B cell (primary cell): ENCODE measurements at regions not wholly inside any gene's neighbourhood (a gene's known extent, or its start where the extent isn't known, plus 50 kb on each side); places are given as distances from the start of the nearest gene placed in this dataset.

Experiments
- ATAC-seq: fragments of 200-7000 bp; cut with Tn5 transposase; one replicate; pipeline ENCODE4 v1.10.0; 2021; ENCODE audit warnings: low read depth, mild to moderate bottlenecking, moderate number of reproducible peaks, moderate library complexity
- CTCF ChIA-PET: fragments of 350-600 bp; sonication (Branson Sonifier 250); formaldehyde crosslinking; loops from one replicate; lab custom pipeline; 2021; ENCODE audit warnings: antibody characterized with exemption, inconsistent platforms; lab: Charles Lee
- POLR2A ChIA-PET: fragments of 350-600 bp; sonication (Branson Sonifier 250); formaldehyde crosslinking; loops from one replicate; lab custom pipeline; 2021; ENCODE audit warnings: antibody characterized with exemption; lab: Charles Lee
- DNase-seq: peaks from one replicate; pipeline ENCODE4 v3.0.0; 2013
- H2AFZ ChIP-seq: 2 replicates; pipeline ENCODE4 v1.6.1; 2012; ENCODE audit warnings: mild to moderate bottlenecking, low read depth, low read length; ENCODE audit not compliant: insufficient read depth, poor library complexity, severe bottlenecking
- H3K27ac ChIP-seq, 2 donors: 1 replicate in 1 of 2; 2 replicates in 1 of 2; pipeline ENCODE4 v1.5.1; 2012 to 2013; ENCODE audit warnings: low read length in 2 of 2, mild to moderate bottlenecking in 2 of 2, moderate library complexity in 1 of 2
- H3K27me3 ChIP-seq, 4 experiments: fragments of 200-600 bp in 1 of 4; sonication (generic) in 1 of 4; replicated peaks in 1 of 4; 1 replicate in 2 of 4; 2 replicates in 2 of 4; pipeline versions ENCODE4 v1.6.1 to v1.7.0; 2013 to 2016; ENCODE audit warnings: low read length in 3 of 4, mild to moderate bottlenecking in 2 of 4, mixed read lengths in 1 of 4, moderate library complexity in 1 of 4; ENCODE audit not compliant: insufficient read depth in 4 of 4, control insufficient read depth in 3 of 4; ENCODE audit errors: control extremely low read depth in 1 of 4
- H3K36me3 ChIP-seq, 2 experiments: replicated peaks in 1 of 2; 1 replicate in 1 of 2; 2 replicates in 1 of 2; pipeline versions ENCODE4 v1.6.1 to v1.7.1; 2013; ENCODE audit warnings: low read length in 1 of 2; ENCODE audit not compliant: insufficient read depth in 2 of 2, control insufficient read depth in 1 of 2; ENCODE audit errors: control extremely low read depth in 1 of 2, extremely low read depth in 1 of 2
- H3K4me1 ChIP-seq, 2 donors: fragments of 200-600 bp in 1 of 2; sonication (generic) in 1 of 2; 1 replicate in 1 of 2; 2 replicates in 1 of 2; pipeline versions ENCODE4 v1.5.1 to v1.6.1; 2013 to 2017; ENCODE audit warnings: low read length in 2 of 2; ENCODE audit not compliant: control insufficient read depth in 2 of 2, insufficient read depth in 2 of 2
- H3K4me2 ChIP-seq: replicated peaks from 2 replicates; pipeline ENCODE3; 2012; ENCODE audit warnings: mild to moderate bottlenecking, low read depth, low read length; ENCODE audit not compliant: poor library complexity, severe bottlenecking
- H3K4me3 ChIP-seq, 5 experiments: fragments of 200-600 bp in 1 of 5; sonication (generic) in 1 of 5; 1 replicate in 3 of 5; 2 replicates in 2 of 5; pipeline versions ENCODE4 v1.5.1 to v1.7.0; 2011 to 2016; ENCODE audit warnings: low read length in 4 of 5, mild to moderate bottlenecking in 4 of 5, low read depth in 2 of 5, control low read depth in 1 of 5, moderate library complexity in 1 of 5; ENCODE audit not compliant: insufficient read depth in 1 of 5; ENCODE audit errors: control extremely low read depth in 1 of 5, extremely low read depth in 1 of 5
- H3K79me2 ChIP-seq: fragments of 200-600 bp; sonication (generic); one replicate; pipeline ENCODE4 v1.6.0; 2016; ENCODE audit warnings: low read length; ENCODE audit not compliant: control insufficient read depth, insufficient read depth
- H3K9ac ChIP-seq: fragments of 200-600 bp; sonication (generic); 2 replicates; pipeline ENCODE4 v1.6.1; 2017; ENCODE audit warnings: mild to moderate bottlenecking, low read length, moderate library complexity
- H3K9me3 ChIP-seq, 3 donors: one replicate each; pipeline versions ENCODE4 v1.6.1 to v1.7.1; 2013; ENCODE audit warnings: low read length in 2 of 3; ENCODE audit not compliant: control insufficient read depth in 2 of 3, insufficient read depth in 1 of 3; ENCODE audit errors: control extremely low read depth in 1 of 3
- H4K20me1 ChIP-seq: 2 replicates; pipeline ENCODE4 v1.6.0; 2012; ENCODE audit warnings: mild to moderate bottlenecking, low read length; ENCODE audit not compliant: insufficient read depth, control insufficient read depth, poor library complexity, severe bottlenecking
- H3K27ac Mint-ChIP-seq: one replicate; pipeline ENCODE4 v1.8.0; 2021; ENCODE audit warnings: mixed read lengths
- H3K27me3 Mint-ChIP-seq: one replicate; pipeline ENCODE4 v1.8.0; 2021; ENCODE audit warnings: mixed read lengths
- H3K4me1 Mint-ChIP-seq: one replicate; pipeline ENCODE4 v1.8.0; 2021; ENCODE audit warnings: mixed read lengths
- H3K4me3 Mint-ChIP-seq: one replicate; pipeline ENCODE4 v1.8.0; 2021; ENCODE audit warnings: mixed read lengths
- H3K9me3 Mint-ChIP-seq: one replicate; pipeline ENCODE4 v1.8.0; 2022; ENCODE audit warnings: mixed read lengths; ENCODE audit not compliant: insufficient read depth
- EZH2 ChIP-seq: IDR thresholded peaks from 2 replicates; pipeline ENCODE4 v1.6.1; 2012; ENCODE audit warnings: borderline replicate concordance, low read depth, mild to moderate bottlenecking, moderate library complexity, low read length; ENCODE audit not compliant: insufficient read depth, poor library complexity, severe bottlenecking
- WGBS: methylation state at CpG from one replicate; pipeline ENCODE4 v1.1.5; 2013; ENCODE audit warnings: missing lambda C conversion rate; ENCODE audit not compliant: insufficient coverage; 5-methylcytosine and 5-hydroxymethylcytosine counted together
- intact Hi-C: fragments of 100-400 bp; cut with micrococcal nuclease; formaldehyde crosslinking; loops from one replicate; pipeline ENCODE4 v1.10.0; 2022
- TF ChIP-seq, protein P1 (sequence below): fragments of 200-600 bp; IDR thresholded peaks from one replicate; pipeline ENCODE4 v1.8.0; 2022; ENCODE audit warnings: antibody characterized with exemption, mild to moderate bottlenecking

DNA sequence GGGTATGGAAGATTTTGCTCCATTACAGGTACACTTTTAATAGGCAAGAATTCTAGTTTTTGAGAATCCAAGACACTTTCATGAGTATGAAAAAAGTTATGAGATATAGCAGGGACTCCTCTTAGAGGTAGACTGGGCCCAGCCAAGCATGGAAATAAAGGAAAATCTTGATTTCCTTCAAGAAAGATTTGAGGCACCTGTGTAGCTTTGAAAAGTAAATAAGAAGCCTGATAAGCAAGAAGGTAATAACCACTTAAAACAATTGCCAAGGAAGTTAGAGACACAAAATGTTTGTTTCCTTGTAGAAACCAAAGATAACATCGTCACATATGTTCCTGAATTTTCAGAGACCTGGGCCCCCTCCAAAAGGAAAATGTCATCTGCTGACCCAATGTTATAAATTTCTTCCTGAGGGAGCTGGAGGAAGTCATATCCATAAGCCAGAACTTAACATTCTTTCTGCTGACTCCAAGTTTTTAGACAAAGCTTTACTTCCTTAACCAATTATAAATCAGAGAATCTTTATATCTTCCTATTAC is 314.5 kb upstream of the ANO3 start:
- H3K79me2 ChIP-seq: no peaks in the 10 kb centered on the region
- Mint-ChIP-seq H3K9me3 (no peaks in the 10 kb centered on the region), H3K27ac (no peak overlapping the region)

DNA sequence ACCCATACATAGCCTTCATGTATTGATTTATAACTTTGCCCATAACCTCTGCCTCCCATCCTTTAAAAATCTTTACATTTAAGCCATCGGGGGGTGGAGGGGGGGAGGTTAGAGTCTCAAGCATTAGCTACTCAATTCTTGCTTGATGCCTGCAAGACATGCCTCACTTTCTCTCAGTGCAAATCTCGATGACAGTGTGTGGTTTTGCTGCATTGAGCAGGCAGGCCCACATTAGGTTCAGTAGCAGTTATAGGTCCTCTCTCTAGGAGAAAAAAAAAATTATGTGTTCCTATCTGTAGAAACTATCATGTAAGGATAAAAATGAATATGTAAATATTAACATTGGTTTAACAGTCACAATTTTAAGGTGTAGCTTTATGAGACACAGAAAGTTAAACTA is 314.0 kb upstream of the ANO3 start:
- no peaks in the 10 kb centered on the region for H4K20me1 ChIP-seq
- Mint-ChIP-seq H3K4me3 (no peak overlapping the region), H3K27ac (no peak overlapping the region), H3K9me3 (no peaks in the 10 kb centered on the region), H3K27me3 (no peaks in the 10 kb centered on the region), H3K4me1 (peaks cover 7% of the 10 kb centered on the region)
- H2AFZ ChIP-seq: no peak overlapping the region
- H3K9me3 ChIP-seq: peaks cover 0 to 4% (median 0%) of the 10 kb centered on the region in 3 donors
- POLR2A ChIA-PET: no interaction called here
- TF ChIP-seq, protein P1, sequence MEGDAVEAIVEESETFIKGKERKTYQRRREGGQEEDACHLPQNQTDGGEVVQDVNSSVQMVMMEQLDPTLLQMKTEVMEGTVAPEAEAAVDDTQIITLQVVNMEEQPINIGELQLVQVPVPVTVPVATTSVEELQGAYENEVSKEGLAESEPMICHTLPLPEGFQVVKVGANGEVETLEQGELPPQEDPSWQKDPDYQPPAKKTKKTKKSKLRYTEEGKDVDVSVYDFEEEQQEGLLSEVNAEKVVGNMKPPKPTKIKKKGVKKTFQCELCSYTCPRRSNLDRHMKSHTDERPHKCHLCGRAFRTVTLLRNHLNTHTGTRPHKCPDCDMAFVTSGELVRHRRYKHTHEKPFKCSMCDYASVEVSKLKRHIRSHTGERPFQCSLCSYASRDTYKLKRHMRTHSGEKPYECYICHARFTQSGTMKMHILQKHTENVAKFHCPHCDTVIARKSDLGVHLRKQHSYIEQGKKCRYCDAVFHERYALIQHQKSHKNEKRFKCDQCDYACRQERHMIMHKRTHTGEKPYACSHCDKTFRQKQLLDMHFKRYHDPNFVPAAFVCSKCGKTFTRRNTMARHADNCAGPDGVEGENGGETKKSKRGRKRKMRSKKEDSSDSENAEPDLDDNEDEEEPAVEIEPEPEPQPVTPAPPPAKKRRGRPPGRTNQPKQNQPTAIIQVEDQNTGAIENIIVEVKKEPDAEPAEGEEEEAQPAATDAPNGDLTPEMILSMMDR: no peak
- TF ChIP-seq EZH2: no peak
- no peaks in the 10 kb centered on the region for H3K36me3 ChIP-seq
- no peaks in the 10 kb centered on the region for H3K4me1 ChIP-seq
- ATAC-seq (no peak), DNase-seq (no peak)
- H3K79me2 ChIP-seq: no peaks in the 10 kb centered on the region
- no CpG with 5 or more reads among the region's 2 CpGs for whole genome bisulfite sequencing
- no peak overlapping the region for H3K4me2 ChIP-seq
- CTCF ChIA-PET: interaction anchor here (1.5 to 3.1 kb wide), 2 partner anchors 10 to 36 kb away, joined by 5 to 11 read pairs; no protein-coding TSS in a partner anchor
- no peak overlapping the region for H3K27ac ChIP-seq
- intact Hi-C loops: no loop called here
- no peaks in the 10 kb centered on the region for H3K27me3 ChIP-seq
- no peak overlapping the region for H3K9ac ChIP-seq
- no peak overlapping the region for H3K4me3 ChIP-seq

More for the DNA sequence above, 314.5 kb upstream of the ANO3 start:
- Mint-ChIP-seq H3K27me3 (no peaks in the 10 kb centered on the region), H3K4me3 (no peak overlapping the region), H3K4me1 (peaks cover 7% of the 10 kb centered on the region)
- no peaks in the 10 kb centered on the region for H3K36me3 ChIP-seq
- H4K20me1 ChIP-seq: no peaks in the 10 kb centered on the region
- intact Hi-C loops: no loop called here
- no peak overlapping the region for H2AFZ ChIP-seq
- no peak for DNase-seq
- ChIA-PET CTCF (interaction anchor here (1.5 kb wide), 1 partner anchor 9 kb away, joined by 5 read pairs; no protein-coding TSS in a partner anchor), POLR2A (no interaction called here)
- no CpG with 5 or more reads among the region's 1 CpG for WGBS
- no peaks in the 10 kb centered on the region for H3K27me3 ChIP-seq
- peaks cover 0 to 4% (median 0%) of the 10 kb centered on the region in 3 donors for H3K9me3 ChIP-seq
- no peaks in the 10 kb centered on the region for H3K4me1 ChIP-seq
- no peak overlapping the region for H3K27ac ChIP-seq
- H3K4me3 ChIP-seq: no peak overlapping the region
- ATAC-seq: no peak
- no peak overlapping the region for H3K9ac ChIP-seq
- H3K4me2 ChIP-seq: no peak overlapping the region
- TF ChIP-seq EZH2: no peak
- TF ChIP-seq, protein P1: no peak
